ELR (cell line): ENCODE measurements at regions not wholly inside any gene's neighbourhood (a gene's known extent, or its start where the extent isn't known, plus 50 kb on each side); places are given as distances from the start of the nearest gene placed in this dataset.
"Not testable (repeated sequence)": the region's sequence is repeated elsewhere in the genome, so short reads cannot be mapped to it uniquely, and the experiment has no call there.

ENCODE experiments used
- DNase-seq: peaks from one replicate; pipeline ENCODE4 v3.0.0-alpha.2; 2015; ENCODE audit warnings: low read depth

- DNase-seq: no peak
Measured at GRCh38 chr14:105636935-105637334, 110.6 kb downstream of the TMEM121 start.

- DNase-seq: not testable (repeated sequence)
Measured at GRCh38 chr14:105637345-105637744, 111.0 kb downstream of the TMEM121 start.

- DNase-seq: not testable (repeated sequence)
Measured at GRCh38 chr14:105639969-105640931, 113.9 kb downstream of the TMEM121 start.

GRCh38 chr14:105641075-105641937 is 114.9 kb downstream of the TMEM121 start:
- DNase-seq: no peak

GRCh38 chr14:105641951-105642350 is 115.6 kb downstream of the TMEM121 start:
- DNase-seq: not testable (repeated sequence)

GRCh38 chr14:105642486-105642885 is 116.1 kb downstream of the TMEM121 start:
- DNase-seq: not testable (repeated sequence)

GRCh38 chr14:105643406-105644052 is 117.1 kb downstream of the TMEM121 start:
- not testable (repeated sequence) for DNase-seq

GRCh38 chr14:105644053-105644435 is 117.7 kb downstream of the TMEM121 start:
- not testable (repeated sequence) for DNase-seq

- not testable (repeated sequence) for DNase-seq
Measured at GRCh38 chr14:105644457-105644856, 118.1 kb downstream of the TMEM121 start.

GRCh38 chr14:105644891-105645290 is 118.5 kb downstream of the TMEM121 start:
- not testable (repeated sequence) for DNase-seq

GRCh38 chr14:105645389-105645788 is 119.0 kb downstream of the TMEM121 start:
- not testable (repeated sequence) for DNase-seq

GRCh38 chr14:105646175-105646574 is 119.8 kb downstream of the TMEM121 start:
- no peak for DNase-seq

GRCh38 chr14:105646711-105647281 is 120.4 kb downstream of the TMEM121 start:
- not testable (repeated sequence) for DNase-seq

GRCh38 chr14:105647426-105647783 is 121.0 kb downstream of the TMEM121 start:
- not testable (repeated sequence) for DNase-seq

- DNase-seq: no peak
Measured at GRCh38 chr14:105647784-105648608, 121.6 kb downstream of the TMEM121 start.

- DNase-seq: not testable (repeated sequence)
Measured at GRCh38 chr14:105648609-105649535, 122.5 kb downstream of the TMEM121 start.

- not testable (repeated sequence) for DNase-seq
Measured at GRCh38 chr14:105652317-105652716, 125.9 kb downstream of the TMEM121 start.

GRCh38 chr14:105653921-105654320 is 127.5 kb downstream of the TMEM121 start:
- not testable (repeated sequence) for DNase-seq

- DNase-seq: not testable (repeated sequence)
Measured at GRCh38 chr14:105659255-105659654, 132.9 kb downstream of the TMEM121 start.
